ENCODE measurements at regions not wholly inside any gene's neighbourhood (a gene's known extent, or its start where the extent isn't known, plus 50 kb on each side); places are given as distances from the start of the nearest gene placed in this dataset.

DNA sequence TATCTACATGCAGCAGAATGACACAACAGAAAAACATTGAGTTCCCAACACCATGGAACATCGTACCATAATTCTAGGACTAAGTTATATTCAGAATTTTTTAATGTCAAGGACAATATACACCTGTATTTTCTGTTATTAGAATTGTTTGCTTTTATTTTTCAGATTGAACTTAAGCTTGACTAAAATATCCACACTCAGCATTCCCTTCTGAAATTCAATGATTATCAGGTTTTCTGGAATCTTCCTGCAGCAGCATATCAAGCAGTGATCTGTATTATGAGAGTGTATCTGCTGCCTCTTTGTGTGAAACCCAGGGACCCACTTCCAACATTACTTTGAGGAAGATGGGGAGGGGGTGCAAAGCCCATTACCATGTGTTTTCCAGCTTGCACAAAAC lies 578.6 kb upstream of the JAG1 start:
- BruUV-seq (replicated peaks): no TSS peak
- 0% methylated on average over 1 of the region's 1 CpG for WGBS (ENCODE audit: low lambda C conversion rate)
- ATAC-seq: no peak
- Histone ChIP-seq H3K9ac (ENCODE audit: insufficient read depth, low read depth, low read length) (no peak overlapping the region), H2AFZ (ENCODE audit: low read length) (no peak overlapping the region), H3K27me3 (ENCODE audit: control insufficient read depth in 1 of 2, insufficient read depth in 2 of 2, low read length in 2 of 2) (peaks cover 0 to 19% of the 10 kb centered on the region in 2 experiments; a peak in 2 of 5 replicates), H3K4me1 (ENCODE audit: insufficient read depth, low read length) (no peaks in the 10 kb centered on the region), H3K36me3 (replicated peaks in 1 of 2; ENCODE audit: control insufficient read depth in 1 of 2, insufficient read depth in 2 of 2, low read length in 2 of 2) (no peaks in the 10 kb centered on the region), H3K27ac (ENCODE audit: extremely low read length, insufficient read depth, low read length) (no peak overlapping the region), H3K4me3 (replicated peaks in 1 of 3; ENCODE audit: insufficient read depth in 1 of 3, low read depth in 2 of 3, low read length in 3 of 3) (no peak overlapping the region), H3K79me2 (ENCODE audit: insufficient read depth, low read length) (no peaks in the 10 kb centered on the region), H4K20me1 (ENCODE audit: insufficient read depth, low read length) (no peaks in the 10 kb centered on the region), H3K4me2 (ENCODE audit: low read depth, low read length) (no peak overlapping the region), H3K9me3 (ENCODE audit: low read length) (peaks cover 10% of the 10 kb centered on the region)
- ChIA-PET CTCF (ENCODE audit: low intra/inter-chr PET ratio, low total read pairs) (no interaction called here), POLR2A (no interaction called here)
- FAIRE-seq: no peak
- in situ Hi-C loops (cut with HindIII; ENCODE audit: extremely low pct_ligation_motif_present, low pct_unique_long_range_greater_than_20kb): no loop called here
- intact Hi-C loops (cut with micrococcal nuclease; ENCODE audit: unreplicated experiment): no loop called here
- DNase-seq (ENCODE audit: low spot score): no peak
- TF ChIP-seq ZNF607 (CRISPR knock-in tag; IDR thresholded peaks at IDR 0.05; ENCODE audit: borderline replicate concordance) (no peak), MAFF (IDR thresholded peaks at IDR 0.05; ENCODE audit: low read depth, low read length) (peak; percentile 19; the same call in 1 of the 2 replicates), ZNF292 (CRISPR knock-in tag; IDR thresholded peaks at IDR 0.05; ENCODE audit: borderline replicate concordance, low read depth) (no peak), MAFK (conservative IDR thresholded peaks at IDR 0.05 in 1 of 2, IDR thresholded peaks at IDR 0.05 in 1 of 2; ENCODE audit: low read length in 2 of 2) (peak in 1 of 2 experiments; percentile 63; a peak in 2 of 4 replicates)

DNA sequence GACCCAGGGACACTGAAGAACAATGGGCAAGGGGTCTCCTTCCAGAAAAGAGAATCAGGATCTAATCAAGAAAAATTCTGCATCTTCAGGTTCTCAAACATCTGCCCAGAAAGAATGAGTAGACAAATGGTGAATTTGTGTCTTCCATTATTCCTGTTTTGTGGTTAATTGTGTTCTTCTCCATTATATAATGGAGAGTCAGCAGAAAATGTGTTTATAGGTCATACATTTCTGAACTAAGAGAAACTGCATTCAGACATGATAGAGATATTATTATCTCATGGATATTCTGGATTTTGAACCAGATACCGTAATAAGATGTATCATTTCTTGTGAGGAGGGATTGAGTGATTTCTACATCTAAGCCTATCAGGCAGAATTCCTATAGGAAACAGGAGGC lies 581.7 kb upstream of the JAG1 start:
- in situ Hi-C loops (cut with HindIII; ENCODE audit: extremely low pct_ligation_motif_present, low pct_unique_long_range_greater_than_20kb) (no loop called here), intact Hi-C loops (cut with micrococcal nuclease; ENCODE audit: unreplicated experiment) (no loop called here)
- no peak for ATAC-seq
- Histone ChIP-seq H3K79me2 (ENCODE audit: insufficient read depth, low read length) (no peaks in the 10 kb centered on the region), H2AFZ (ENCODE audit: low read length) (no peak overlapping the region), H3K27me3 (ENCODE audit: control insufficient read depth in 1 of 2, insufficient read depth in 2 of 2, low read length in 2 of 2) (no peaks in the 10 kb centered on the region), H4K20me1 (ENCODE audit: insufficient read depth, low read length) (no peaks in the 10 kb centered on the region), H3K9ac (ENCODE audit: insufficient read depth, low read depth, low read length) (no peak overlapping the region), H3K4me1 (ENCODE audit: insufficient read depth, low read length) (no peaks in the 10 kb centered on the region), H3K9me3 (ENCODE audit: low read length) (peaks cover 10% of the 10 kb centered on the region), H3K27ac (ENCODE audit: extremely low read length, insufficient read depth, low read length) (no peak overlapping the region), H3K36me3 (replicated peaks in 1 of 2; ENCODE audit: control insufficient read depth in 1 of 2, insufficient read depth in 2 of 2, low read length in 2 of 2) (no peaks in the 10 kb centered on the region), H3K4me3 (replicated peaks in 1 of 3; ENCODE audit: insufficient read depth in 1 of 3, low read depth in 2 of 3, low read length in 3 of 3) (no peak overlapping the region), H3K4me2 (ENCODE audit: low read depth, low read length) (no peak overlapping the region)
- TF ChIP-seq ARNT2 (CRISPR knock-in tag; IDR thresholded peaks at IDR 0.05; ENCODE audit: low read depth) (no peak), BCL6 (CRISPR knock-in tag; IDR thresholded peaks at IDR 0.05) (no peak), MAFF (IDR thresholded peaks at IDR 0.05; ENCODE audit: low read depth, low read length) (peak; percentile 72), MAFK (conservative IDR thresholded peaks at IDR 0.05 in 1 of 2, IDR thresholded peaks at IDR 0.05 in 1 of 2; ENCODE audit: low read length in 2 of 2) (peak; percentile 66 to 78), ZNF383 (CRISPR knock-in tag; IDR thresholded peaks at IDR 0.05; ENCODE audit: borderline replicate concordance) (no peak), ZNF556 (CRISPR knock-in tag; IDR thresholded peaks at IDR 0.05; ENCODE audit: borderline replicate concordance) (no peak), PHF5A (CRISPR knock-in tag; IDR thresholded peaks at IDR 0.05; ENCODE audit: low read depth, unreplicated experiment) (no peak), ZNF841 (CRISPR knock-in tag; IDR thresholded peaks at IDR 0.05; ENCODE audit: borderline replicate concordance) (no peak)
- TF ChIP-seq, protein P1, sequence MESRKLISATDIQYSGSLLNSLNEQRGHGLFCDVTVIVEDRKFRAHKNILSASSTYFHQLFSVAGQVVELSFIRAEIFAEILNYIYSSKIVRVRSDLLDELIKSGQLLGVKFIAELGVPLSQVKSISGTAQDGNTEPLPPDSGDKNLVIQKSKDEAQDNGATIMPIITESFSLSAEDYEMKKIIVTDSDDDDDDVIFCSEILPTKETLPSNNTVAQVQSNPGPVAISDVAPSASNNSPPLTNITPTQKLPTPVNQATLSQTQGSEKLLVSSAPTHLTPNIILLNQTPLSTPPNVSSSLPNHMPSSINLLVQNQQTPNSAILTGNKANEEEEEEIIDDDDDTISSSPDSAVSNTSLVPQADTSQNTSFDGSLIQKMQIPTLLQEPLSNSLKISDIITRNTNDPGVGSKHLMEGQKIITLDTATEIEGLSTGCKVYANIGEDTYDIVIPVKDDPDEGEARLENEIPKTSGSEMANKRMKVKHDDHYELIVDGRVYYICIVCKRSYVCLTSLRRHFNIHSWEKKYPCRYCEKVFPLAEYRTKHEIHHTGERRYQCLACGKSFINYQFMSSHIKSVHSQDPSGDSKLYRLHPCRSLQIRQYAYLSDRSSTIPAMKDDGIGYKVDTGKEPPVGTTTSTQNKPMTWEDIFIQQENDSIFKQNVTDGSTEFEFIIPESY (CRISPR knock-in tag; IDR thresholded peaks at IDR 0.05): no peak
- no peak for DNase-seq (ENCODE audit: low spot score)
- no TSS peak for BruUV-seq (replicated peaks)
- POLR2A ChIA-PET: no interaction called here
- FAIRE-seq: no peak
- WGBS (ENCODE audit: low lambda C conversion rate): 2% methylated on average over 1 of the region's 1 CpG
- CTCF ChIA-PET (ENCODE audit: low intra/inter-chr PET ratio, low total read pairs): no interaction called here
